Neural cell (in vitro differentiated cells): ENCODE measurements at regions not wholly inside any gene's neighbourhood (a gene's known extent, or its start where the extent isn't known, plus 50 kb on each side); places are given as distances from the start of the nearest gene placed in this dataset.

Experiments used
- H2AFZ ChIP-seq: fragments of 200-600, 300-800 bp; sonication (generic), shearing (Covaris generic); 2 replicates; pipeline ENCODE4 v1.6.0; 2014; ENCODE audit warnings: low read depth, mild to moderate bottlenecking, antibody characterized with exemption, low read length, moderate library complexity
- H3F3A ChIP-seq: fragments of 200-600 bp; shearing (Covaris generic); 2 replicates; pipeline ENCODE4 v1.6.1; 2016; ENCODE audit warnings: mild to moderate bottlenecking, moderate library complexity, mixed read lengths, antibody characterized with exemption, low read length; ENCODE audit not compliant: insufficient read depth, poor library complexity, severe bottlenecking
- H3K27ac ChIP-seq: fragments of 200-600, 300-800 bp; sonication (generic), shearing (Covaris generic); 2 replicates; pipeline ENCODE4 v1.5.1; 2014; ENCODE audit warnings: mild to moderate bottlenecking, low read length, moderate library complexity
- H3K27me3 ChIP-seq: fragments of 300-800, 200-600 bp; sonication (generic), shearing (Covaris generic); 2 replicates; pipeline ENCODE4 v1.6.0; 2014; ENCODE audit warnings: mild to moderate bottlenecking, low read depth, low read length, moderate library complexity; ENCODE audit not compliant: insufficient read depth
- H3K36me3 ChIP-seq: fragments of 300-800, 200-600 bp; sonication (generic), shearing (Covaris generic); 2 replicates; pipeline ENCODE4 v1.5.1; 2014; ENCODE audit warnings: mild to moderate bottlenecking, antibody characterized with exemption, low read length, moderate library complexity; ENCODE audit not compliant: insufficient read depth
- H3K4me2 ChIP-seq: fragments of 300-800, 200-600 bp; sonication (generic), shearing (Covaris generic); 2 replicates; pipeline ENCODE4 v1.6.0; 2014; ENCODE audit warnings: mild to moderate bottlenecking, low read length
- H3K4me3 ChIP-seq: fragments of 300-800, 200-600 bp; sonication (generic), shearing (Covaris generic); 2 replicates; pipeline ENCODE4 v1.5.1; 2014; ENCODE audit warnings: mild to moderate bottlenecking, low read length, moderate library complexity
- H3K79me2 ChIP-seq: fragments of 200-600 bp; shearing (Covaris generic); replicated peaks from 2 replicates; pipeline ENCODE4 v1.6.0; 2014; ENCODE audit warnings: mild to moderate bottlenecking, low read length, moderate library complexity; ENCODE audit not compliant: insufficient read depth
- H3K9ac ChIP-seq: fragments of 300-800, 200-600 bp; sonication (generic), shearing (Covaris generic); 2 replicates; pipeline ENCODE4 v1.6.1; 2016; ENCODE audit warnings: mild to moderate bottlenecking, low read length, mixed read lengths
- H3K9me2 ChIP-seq: fragments of 200-600 bp; shearing (Covaris generic); 2 replicates; pipeline ENCODE4 v1.6.1; 2016; ENCODE audit warnings: mild to moderate bottlenecking, low read length, mixed read lengths; ENCODE audit not compliant: insufficient read depth
- H3K9me3 ChIP-seq: fragments of 200-600, 300-800 bp; sonication (generic), shearing (Covaris generic); 2 replicates; pipeline ENCODE4 v1.6.1; 2016; ENCODE audit warnings: mild to moderate bottlenecking, mixed run types, low read length, moderate library complexity, mixed read lengths
- H4K20me1 ChIP-seq: fragments of 200-600 bp; shearing (Covaris generic); 2 replicates; pipeline ENCODE4 v1.6.1; 2016; ENCODE audit warnings: mild to moderate bottlenecking, mixed run types; ENCODE audit not compliant: insufficient read depth
- CTCF ChIP-seq: fragments of 450-650 bp; IDR thresholded peaks from 2 replicates; pipeline ENCODE4 v1.5.1; 2014; ENCODE audit warnings: antibody characterized with exemption, mild to moderate bottlenecking, moderate library complexity; ENCODE audit not compliant: poor library complexity, severe bottlenecking
- EP300 ChIP-seq: fragments of 450-650 bp; conservative IDR thresholded peaks from 2 replicates; pipeline ENCODE4 v1.6.1; 2014; ENCODE audit warnings: antibody characterized with exemption, mild to moderate bottlenecking, moderate library complexity; ENCODE audit not compliant: poor library complexity, severe bottlenecking
- MXI1 ChIP-seq: fragments of 450-650 bp; conservative IDR thresholded peaks from 2 replicates; pipeline ENCODE4 v1.6.1; 2014; ENCODE audit warnings: antibody characterized with exemption, mild to moderate bottlenecking; ENCODE audit not compliant: poor library complexity, severe bottlenecking
- POLR2AphosphoS5 ChIP-seq: IDR thresholded peaks from 2 replicates; pipeline ENCODE4 v1.6.1; 2012
- REST ChIP-seq: IDR thresholded peaks from 2 replicates; pipeline ENCODE4 v1.6.1; 2012; ENCODE audit warnings: borderline replicate concordance
- SMC3 ChIP-seq: fragments of 450-650 bp; conservative IDR thresholded peaks from 2 replicates; pipeline ENCODE4 v1.6.1; 2014; ENCODE audit warnings: antibody characterized with exemption, mild to moderate bottlenecking, moderate library complexity; ENCODE audit not compliant: poor library complexity
- TAF1 ChIP-seq: IDR thresholded peaks from 2 replicates; pipeline ENCODE4 v1.6.1; 2012; ENCODE audit warnings: low read depth

GRCh38 chr6:167453082-167453446 is 128.2 kb downstream of the TTLL2 start:
- Histone ChIP-seq H3K36me3 (no peaks in the 10 kb centered on the region), H3K4me2 (no peak overlapping the region), H3K9me3 (no peaks in the 10 kb centered on the region), H3K27me3 (no peaks in the 10 kb centered on the region), H4K20me1 (no peaks in the 10 kb centered on the region), H3K9ac (no peak overlapping the region), H2AFZ (no peak overlapping the region), H3K9me2 (no peaks in the 10 kb centered on the region), H3K27ac (no peak overlapping the region), H3K4me3 (no peak overlapping the region), H3K79me2 (no peaks in the 10 kb centered on the region), H3F3A (no peaks in the 10 kb centered on the region)
- no peak for TF ChIP-seq POLR2AphosphoS5

- no peaks in the 10 kb centered on the region for H3K79me2 ChIP-seq
- H3K9ac ChIP-seq = no peak overlapping the region
- no peak overlapping the region for H3K4me2 ChIP-seq
- H3F3A ChIP-seq = no peaks in the 10 kb centered on the region
- no peak overlapping the region for H3K27ac ChIP-seq
- H2AFZ ChIP-seq = no peak overlapping the region
- H3K9me2 ChIP-seq = no peaks in the 10 kb centered on the region
- no peaks in the 10 kb centered on the region for H4K20me1 ChIP-seq
- no peaks in the 10 kb centered on the region for H3K9me3 ChIP-seq
- H3K27me3 ChIP-seq = no peaks in the 10 kb centered on the region
- H3K4me3 ChIP-seq = no peak overlapping the region
- TF ChIP-seq MXI1 = no peak
- TF ChIP-seq SMC3 = no peak
- no peak for TF ChIP-seq EP300
- no peak for TF ChIP-seq TAF1
- no peaks in the 10 kb centered on the region for H3K36me3 ChIP-seq
Observed at GRCh38 chr6:167454003-167454402, 129.1 kb downstream of the TTLL2 start.

GRCh38 chr6:167455371-167455770 is 130.5 kb downstream of the TTLL2 start:
- H3K9me3 ChIP-seq = no peaks in the 10 kb centered on the region
- H2AFZ ChIP-seq = no peak overlapping the region
- no peaks in the 10 kb centered on the region for H4K20me1 ChIP-seq
- H3K36me3 ChIP-seq = no peaks in the 10 kb centered on the region
- H3K4me3 ChIP-seq = no peak overlapping the region
- no peaks in the 10 kb centered on the region for H3K27me3 ChIP-seq
- no peaks in the 10 kb centered on the region for H3K79me2 ChIP-seq
- H3K9me2 ChIP-seq = no peaks in the 10 kb centered on the region
- H3K27ac ChIP-seq = no peak overlapping the region
- H3K4me2 ChIP-seq = no peak overlapping the region
- H3F3A ChIP-seq = no peaks in the 10 kb centered on the region
- H3K9ac ChIP-seq = no peak overlapping the region
- TF ChIP-seq REST = no peak
- TF ChIP-seq POLR2AphosphoS5 = no peak
- no peak for TF ChIP-seq SMC3
- no peak for TF ChIP-seq CTCF
